Upper lobe of left lung (tissue), 6 donors: ENCODE measurements at regions not wholly inside any gene's neighbourhood (a gene's known extent, or its start where the extent isn't known, plus 50 kb on each side); places are given as distances from the start of the nearest gene placed in this dataset.

Experiments used
- ATAC-seq, 2 donors: fragments of 200-7000 bp; cut with Tn5 transposase; one replicate each; pipeline ENCODE4 v1.9.1; 2022; ENCODE audit warnings: mild to moderate bottlenecking in 2 of 2, moderate library complexity in 2 of 2; ENCODE audit not compliant: low FRiP score in 2 of 2
- DNase-seq, 2 donors: peaks; one replicate each; pipeline ENCODE4 v3.0.0-alpha.2; 2019 to 2020
- H3K27ac ChIP-seq, 4 donors: fragments of 200-600 bp; sonication (generic); one replicate each; pipeline ENCODE4 v1.5.1; 2016 to 2019
- H3K27me3 ChIP-seq, 4 donors: fragments of 200-600 bp; sonication (generic); one replicate each; pipeline ENCODE4 v1.5.1; 2017 to 2019
- H3K36me3 ChIP-seq, 4 donors: fragments of 200-600 bp; sonication (generic); one replicate each; pipeline ENCODE4 v1.5.1; 2016 to 2019
- H3K4me1 ChIP-seq, 4 donors: fragments of 200-600 bp; sonication (generic); one replicate each; pipeline ENCODE4 v1.5.1; 2018 to 2019
- H3K4me3 ChIP-seq, 4 donors: fragments of 200-600 bp; sonication (generic); one replicate each; pipeline ENCODE4 v1.5.1; 2017 to 2019; ENCODE audit warnings: mild to moderate bottlenecking in 2 of 4, moderate library complexity in 1 of 4
- H3K9me3 ChIP-seq, 4 donors: fragments of 200-600 bp; sonication (generic); one replicate each; pipeline ENCODE4 v1.5.1; 2018 to 2019
- CTCF ChIP-seq, 6 experiments: fragments of 450-650 bp in 4 of 6; fragments of 200-600 bp in 2 of 6; sonication (generic) in 2 of 6; IDR thresholded peaks; one replicate each; pipeline ENCODE4 v1.5.1; 2016 to 2019; ENCODE audit warnings: antibody characterized with exemption in 6 of 6
- EP300 ChIP-seq, 4 donors: sonication (generic); formaldehyde crosslinking; IDR thresholded peaks; one replicate each; pipeline ENCODE4 v1.5.1; 2017; ENCODE audit warnings: antibody characterized with exemption in 4 of 4, control low read depth in 2 of 4
- POLR2A ChIP-seq, 4 donors: fragments of 450-650 bp; IDR thresholded peaks; one replicate each; pipeline ENCODE4 v1.5.1; 2016 to 2017; ENCODE audit warnings: antibody characterized with exemption in 4 of 4, mild to moderate bottlenecking in 2 of 4
- POLR2AphosphoS5 ChIP-seq, 2 donors: sonication (generic); formaldehyde crosslinking; IDR thresholded peaks; one replicate each; pipeline ENCODE4 v1.5.1; 2017; ENCODE audit warnings: antibody characterized with exemption in 2 of 2
- WGBS, 2 donors: methylation state at CpG; one replicate each; pipeline ENCODE4 v1.1.5; 2017 to 2018; 5-methylcytosine and 5-hydroxymethylcytosine counted together
- donor health status: DM: no; HTN: no; CAD: no; lungs with moderate emphysema.
- donor health status: DM: no; HTN: yes; CAD: no; lungs with severe emphysema.

GRCh38 chr2:45278365-45279078, 269.3 kb upstream of the SIX2 start:
- DNase-seq = no peak

GRCh38 chr2:45276914-45277313, 267.7 kb upstream of the SIX2 start:
- Histone ChIP-seq H3K27ac (no peak overlapping the region), H3K27me3 (no peaks in the 10 kb centered on the region), H3K36me3 (no peaks in the 10 kb centered on the region), H3K4me3 (no peak overlapping the region), H3K4me1 (no peaks in the 10 kb centered on the region), H3K9me3 (no peaks in the 10 kb centered on the region)
- 73 to 85% methylated on average over 4 of the region's 4 CpGs for WGBS, 2 donors
- DNase-seq (no peak), ATAC-seq (no peak)
- TF ChIP-seq POLR2A (IDR thresholded peaks at IDR 0.05) = no peak
- TF ChIP-seq CTCF (IDR thresholded peaks at IDR 0.05) = no peak
- no peak for TF ChIP-seq EP300 (IDR thresholded peaks at IDR 0.05)
- no peak for TF ChIP-seq POLR2AphosphoS5 (IDR thresholded peaks at IDR 0.05)

More at GRCh38 chr2:45278365-45279078, 269.3 kb upstream of the SIX2 start:
- H3K4me3 ChIP-seq = no peak overlapping the region
- no peaks in the 10 kb centered on the region for H3K9me3 ChIP-seq
- H3K36me3 ChIP-seq = no peaks in the 10 kb centered on the region
- no peaks in the 10 kb centered on the region for H3K27me3 ChIP-seq
- no peaks in the 10 kb centered on the region for H3K4me1 ChIP-seq
- ATAC-seq = no peak
- no peak for TF ChIP-seq EP300 (IDR thresholded peaks at IDR 0.05)
- TF ChIP-seq POLR2A (IDR thresholded peaks at IDR 0.05) = no peak
- TF ChIP-seq CTCF (IDR thresholded peaks at IDR 0.05) = no peak
- TF ChIP-seq POLR2AphosphoS5 (IDR thresholded peaks at IDR 0.05) = no peak
- 86 to 93% methylated on average over 5 to 9 of the region's 9 CpGs for WGBS, 2 donors
- H3K27ac ChIP-seq = no peak overlapping the region

- no peak for DNase-seq
- no peaks in the 10 kb centered on the region for H3K4me1 ChIP-seq
- no peaks in the 10 kb centered on the region for H3K36me3 ChIP-seq
- no peak overlapping the region for H3K27ac ChIP-seq
- no peak for ATAC-seq
- no peaks in the 10 kb centered on the region for H3K27me3 ChIP-seq
- H3K4me3 ChIP-seq = no peak overlapping the region
- TF ChIP-seq EP300 (IDR thresholded peaks at IDR 0.05) = no peak
- no peak for TF ChIP-seq POLR2AphosphoS5 (IDR thresholded peaks at IDR 0.05)
- no peak for TF ChIP-seq CTCF (IDR thresholded peaks at IDR 0.05)
- no peak for TF ChIP-seq POLR2A (IDR thresholded peaks at IDR 0.05)
- no peaks in the 10 kb centered on the region for H3K9me3 ChIP-seq
- 85 to 88% methylated on average over 1 of the region's 1 CpG for WGBS, 2 donors
Measured at GRCh38 chr2:45275806-45276205, 266.6 kb upstream of the SIX2 start.

- Histone ChIP-seq H3K9me3 (no peaks in the 10 kb centered on the region), H3K4me3 (no peak overlapping the region), H3K27ac (no peak overlapping the region), H3K36me3 (no peaks in the 10 kb centered on the region), H3K4me1 (no peaks in the 10 kb centered on the region), H3K27me3 (no peaks in the 10 kb centered on the region)
- 86 to 92% methylated on average over 4 of the region's 4 CpGs for WGBS, 2 donors
- DNase-seq (no peak), ATAC-seq (no peak)
- TF ChIP-seq CTCF (IDR thresholded peaks at IDR 0.05) (no peak), EP300 (IDR thresholded peaks at IDR 0.05) (no peak), POLR2AphosphoS5 (IDR thresholded peaks at IDR 0.05) (no peak), POLR2A (IDR thresholded peaks at IDR 0.05) (no peak)
Measured at GRCh38 chr2:45275242-45275805, 266.1 kb upstream of the SIX2 start.
